B cell (primary cell): ENCODE measurements at regions not wholly inside any gene's neighbourhood (a gene's known extent, or its start where the extent isn't known, plus 50 kb on each side); places are given as distances from the start of the nearest gene placed in this dataset.

Experiments
- ATAC-seq: fragments of 200-7000 bp; cut with Tn5 transposase; one replicate; pipeline ENCODE4 v1.10.0; 2021; ENCODE audit warnings: low read depth, mild to moderate bottlenecking, moderate number of reproducible peaks, moderate library complexity
- CTCF ChIA-PET: fragments of 350-600 bp; sonication (Branson Sonifier 250); formaldehyde crosslinking; loops from one replicate; lab custom pipeline; 2021; ENCODE audit warnings: antibody characterized with exemption, inconsistent platforms; lab: Charles Lee
- POLR2A ChIA-PET: fragments of 350-600 bp; sonication (Branson Sonifier 250); formaldehyde crosslinking; loops from one replicate; lab custom pipeline; 2021; ENCODE audit warnings: antibody characterized with exemption; lab: Charles Lee
- DNase-seq: peaks from one replicate; pipeline ENCODE4 v3.0.0; 2013
- H2AFZ ChIP-seq: 2 replicates; pipeline ENCODE4 v1.6.1; 2012; ENCODE audit warnings: mild to moderate bottlenecking, low read depth, low read length; ENCODE audit not compliant: insufficient read depth, poor library complexity, severe bottlenecking
- H3K27ac ChIP-seq, 2 donors: 1 replicate in 1 of 2; 2 replicates in 1 of 2; pipeline ENCODE4 v1.5.1; 2012 to 2013; ENCODE audit warnings: low read length in 2 of 2, mild to moderate bottlenecking in 2 of 2, moderate library complexity in 1 of 2
- H3K27me3 ChIP-seq, 4 experiments: fragments of 200-600 bp in 1 of 4; sonication (generic) in 1 of 4; replicated peaks in 1 of 4; 1 replicate in 2 of 4; 2 replicates in 2 of 4; pipeline versions ENCODE4 v1.6.1 to v1.7.0; 2013 to 2016; ENCODE audit warnings: low read length in 3 of 4, mild to moderate bottlenecking in 2 of 4, mixed read lengths in 1 of 4, moderate library complexity in 1 of 4; ENCODE audit not compliant: insufficient read depth in 4 of 4, control insufficient read depth in 3 of 4; ENCODE audit errors: control extremely low read depth in 1 of 4
- H3K36me3 ChIP-seq, 2 experiments: replicated peaks in 1 of 2; 1 replicate in 1 of 2; 2 replicates in 1 of 2; pipeline versions ENCODE4 v1.6.1 to v1.7.1; 2013; ENCODE audit warnings: low read length in 1 of 2; ENCODE audit not compliant: insufficient read depth in 2 of 2, control insufficient read depth in 1 of 2; ENCODE audit errors: control extremely low read depth in 1 of 2, extremely low read depth in 1 of 2
- H3K4me1 ChIP-seq, 2 donors: fragments of 200-600 bp in 1 of 2; sonication (generic) in 1 of 2; 1 replicate in 1 of 2; 2 replicates in 1 of 2; pipeline versions ENCODE4 v1.5.1 to v1.6.1; 2013 to 2017; ENCODE audit warnings: low read length in 2 of 2; ENCODE audit not compliant: control insufficient read depth in 2 of 2, insufficient read depth in 2 of 2
- H3K4me2 ChIP-seq: replicated peaks from 2 replicates; pipeline ENCODE3; 2012; ENCODE audit warnings: mild to moderate bottlenecking, low read depth, low read length; ENCODE audit not compliant: poor library complexity, severe bottlenecking
- H3K4me3 ChIP-seq, 5 experiments: fragments of 200-600 bp in 1 of 5; sonication (generic) in 1 of 5; 1 replicate in 3 of 5; 2 replicates in 2 of 5; pipeline versions ENCODE4 v1.5.1 to v1.7.0; 2011 to 2016; ENCODE audit warnings: low read length in 4 of 5, mild to moderate bottlenecking in 4 of 5, low read depth in 2 of 5, control low read depth in 1 of 5, moderate library complexity in 1 of 5; ENCODE audit not compliant: insufficient read depth in 1 of 5; ENCODE audit errors: control extremely low read depth in 1 of 5, extremely low read depth in 1 of 5
- H3K79me2 ChIP-seq: fragments of 200-600 bp; sonication (generic); one replicate; pipeline ENCODE4 v1.6.0; 2016; ENCODE audit warnings: low read length; ENCODE audit not compliant: control insufficient read depth, insufficient read depth
- H3K9ac ChIP-seq: fragments of 200-600 bp; sonication (generic); 2 replicates; pipeline ENCODE4 v1.6.1; 2017; ENCODE audit warnings: mild to moderate bottlenecking, low read length, moderate library complexity
- H3K9me3 ChIP-seq, 3 donors: one replicate each; pipeline versions ENCODE4 v1.6.1 to v1.7.1; 2013; ENCODE audit warnings: low read length in 2 of 3; ENCODE audit not compliant: control insufficient read depth in 2 of 3, insufficient read depth in 1 of 3; ENCODE audit errors: control extremely low read depth in 1 of 3
- H4K20me1 ChIP-seq: 2 replicates; pipeline ENCODE4 v1.6.0; 2012; ENCODE audit warnings: mild to moderate bottlenecking, low read length; ENCODE audit not compliant: insufficient read depth, control insufficient read depth, poor library complexity, severe bottlenecking
- H3K27ac Mint-ChIP-seq: one replicate; pipeline ENCODE4 v1.8.0; 2021; ENCODE audit warnings: mixed read lengths
- H3K27me3 Mint-ChIP-seq: one replicate; pipeline ENCODE4 v1.8.0; 2021; ENCODE audit warnings: mixed read lengths
- H3K4me1 Mint-ChIP-seq: one replicate; pipeline ENCODE4 v1.8.0; 2021; ENCODE audit warnings: mixed read lengths
- H3K4me3 Mint-ChIP-seq: one replicate; pipeline ENCODE4 v1.8.0; 2021; ENCODE audit warnings: mixed read lengths
- H3K9me3 Mint-ChIP-seq: one replicate; pipeline ENCODE4 v1.8.0; 2022; ENCODE audit warnings: mixed read lengths; ENCODE audit not compliant: insufficient read depth
- EZH2 ChIP-seq: IDR thresholded peaks from 2 replicates; pipeline ENCODE4 v1.6.1; 2012; ENCODE audit warnings: borderline replicate concordance, low read depth, mild to moderate bottlenecking, moderate library complexity, low read length; ENCODE audit not compliant: insufficient read depth, poor library complexity, severe bottlenecking
- WGBS: methylation state at CpG from one replicate; pipeline ENCODE4 v1.1.5; 2013; ENCODE audit warnings: missing lambda C conversion rate; ENCODE audit not compliant: insufficient coverage; 5-methylcytosine and 5-hydroxymethylcytosine counted together
- intact Hi-C: fragments of 100-400 bp; cut with micrococcal nuclease; formaldehyde crosslinking; loops from one replicate; pipeline ENCODE4 v1.10.0; 2022
- TF ChIP-seq, protein P1 (sequence below): fragments of 200-600 bp; IDR thresholded peaks from one replicate; pipeline ENCODE4 v1.8.0; 2022; ENCODE audit warnings: antibody characterized with exemption, mild to moderate bottlenecking

DNA sequence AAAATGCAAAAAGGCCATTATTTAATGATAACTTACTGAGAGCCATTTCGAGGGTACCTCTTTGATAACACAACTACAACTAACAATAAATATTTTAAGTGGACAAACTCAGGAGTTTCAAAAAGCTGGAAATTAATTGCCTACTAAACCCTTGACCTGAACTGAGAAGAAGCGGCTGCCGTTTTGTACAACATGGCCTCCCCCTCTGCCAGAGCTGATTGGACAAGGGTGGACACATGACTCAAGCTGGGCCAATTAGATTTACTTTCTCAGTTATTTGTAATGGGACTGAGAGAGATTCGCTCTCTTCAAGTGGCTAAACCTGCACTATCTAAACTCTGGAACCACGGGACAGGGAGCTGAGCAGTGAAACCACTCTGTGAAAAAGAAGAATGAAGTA, 135.9 kb upstream of the SERPINE2 start:
- Histone ChIP-seq H3K9ac (no peak overlapping the region), H3K4me2 (no peak overlapping the region), H4K20me1 (no peaks in the 10 kb centered on the region), H3K4me3 (no peak overlapping the region), H3K9me3 (no peaks in the 10 kb centered on the region), H3K4me1 (no peaks in the 10 kb centered on the region), H3K27me3 (peaks cover 0 to 5% (median 2%) of the 10 kb centered on the region in 4 experiments), H3K36me3 (no peaks in the 10 kb centered on the region), H3K27ac (no peak overlapping the region), H2AFZ (no peak overlapping the region), H3K79me2 (no peaks in the 10 kb centered on the region)
- H3K27me3 Mint-ChIP-seq, result peaks cover 5% of the 10 kb centered on the region
- H3K9me3 Mint-ChIP-seq, result no peaks in the 10 kb centered on the region
- no peak for TF ChIP-seq EZH2
- TF ChIP-seq, protein P1, sequence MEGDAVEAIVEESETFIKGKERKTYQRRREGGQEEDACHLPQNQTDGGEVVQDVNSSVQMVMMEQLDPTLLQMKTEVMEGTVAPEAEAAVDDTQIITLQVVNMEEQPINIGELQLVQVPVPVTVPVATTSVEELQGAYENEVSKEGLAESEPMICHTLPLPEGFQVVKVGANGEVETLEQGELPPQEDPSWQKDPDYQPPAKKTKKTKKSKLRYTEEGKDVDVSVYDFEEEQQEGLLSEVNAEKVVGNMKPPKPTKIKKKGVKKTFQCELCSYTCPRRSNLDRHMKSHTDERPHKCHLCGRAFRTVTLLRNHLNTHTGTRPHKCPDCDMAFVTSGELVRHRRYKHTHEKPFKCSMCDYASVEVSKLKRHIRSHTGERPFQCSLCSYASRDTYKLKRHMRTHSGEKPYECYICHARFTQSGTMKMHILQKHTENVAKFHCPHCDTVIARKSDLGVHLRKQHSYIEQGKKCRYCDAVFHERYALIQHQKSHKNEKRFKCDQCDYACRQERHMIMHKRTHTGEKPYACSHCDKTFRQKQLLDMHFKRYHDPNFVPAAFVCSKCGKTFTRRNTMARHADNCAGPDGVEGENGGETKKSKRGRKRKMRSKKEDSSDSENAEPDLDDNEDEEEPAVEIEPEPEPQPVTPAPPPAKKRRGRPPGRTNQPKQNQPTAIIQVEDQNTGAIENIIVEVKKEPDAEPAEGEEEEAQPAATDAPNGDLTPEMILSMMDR, result no peak
- DNase-seq (no peak), ATAC-seq (no peak)
- ChIA-PET CTCF (no interaction called here), POLR2A (no interaction called here)
- no peaks in the 10 kb centered on the region for H3K4me1 Mint-ChIP-seq
- 90% methylated on average over 2 of the region's 5 CpGs for WGBS
- no peak overlapping the region for H3K27ac Mint-ChIP-seq
- no peak overlapping the region for H3K4me3 Mint-ChIP-seq
- intact Hi-C loops, result no loop called here

DNA sequence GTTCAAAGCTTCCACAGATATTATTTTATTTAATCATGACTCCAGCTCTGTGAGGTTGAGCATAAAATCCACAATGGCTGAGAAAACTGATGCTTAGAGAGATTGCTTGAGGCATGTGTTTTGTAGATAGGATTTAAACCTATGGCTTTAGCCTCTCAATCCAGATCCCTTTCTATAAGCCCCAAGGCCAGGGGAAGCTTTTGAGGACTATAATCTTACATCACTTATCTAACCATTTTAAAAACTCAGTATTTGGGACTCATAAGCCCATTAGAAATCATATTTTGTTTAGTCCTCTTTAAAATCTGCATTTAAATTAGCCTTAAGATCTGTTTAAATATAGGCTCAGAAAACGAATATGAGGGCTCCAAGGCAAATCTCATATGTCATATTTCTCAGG, 135.4 kb upstream of the SERPINE2 start:
- ChIA-PET POLR2A (no interaction called here), CTCF (no interaction called here)
- H3K4me1 ChIP-seq, result no peaks in the 10 kb centered on the region
- peaks cover 0 to 5% (median 2%) of the 10 kb centered on the region in 4 experiments for H3K27me3 ChIP-seq
- Mint-ChIP-seq H3K27me3 (peaks cover 5% of the 10 kb centered on the region), H3K4me1 (no peaks in the 10 kb centered on the region), H3K4me3 (no peak overlapping the region), H3K9me3 (no peaks in the 10 kb centered on the region), H3K27ac (no peak overlapping the region)
- no peaks in the 10 kb centered on the region for H3K9me3 ChIP-seq
- H3K27ac ChIP-seq, result no peak overlapping the region
- TF ChIP-seq, protein P1, result no peak
- TF ChIP-seq EZH2, result no peak
- no peak overlapping the region for H2AFZ ChIP-seq
- H3K79me2 ChIP-seq, result no peaks in the 10 kb centered on the region
- no peak overlapping the region for H3K4me2 ChIP-seq
- H3K4me3 ChIP-seq, result no peak overlapping the region
- ATAC-seq (no peak), DNase-seq (no peak)
- H3K9ac ChIP-seq, result no peak overlapping the region
- WGBS, result no CpG with 5 or more reads among the region's 1 CpG
- H3K36me3 ChIP-seq, result no peaks in the 10 kb centered on the region
- no peaks in the 10 kb centered on the region for H4K20me1 ChIP-seq
- intact Hi-C loops, result no loop called here
